IMR-90 (cell line): ENCODE measurements at regions not wholly inside any gene's neighbourhood (a gene's known extent, or its start where the extent isn't known, plus 50 kb on each side); places are given as distances from the start of the nearest gene placed in this dataset.

Source experiments
- ATAC-seq: fragments of 200-7000 bp; cut with Tn5 transposase; 2 replicates; pipeline ENCODE4 v1.9.1; 2020; ENCODE audit warnings: low read depth, mild to moderate bottlenecking, moderate library complexity
- BruUV-seq: library from RNA; stranded (reverse); fragments of 400-500 nt; replicated peaks from 2 replicates; lab custom pipeline; 2021; lab: Mats Ljungman, UMichigan
- CTCF ChIA-PET: fragments of 300-600 bp; formaldehyde crosslinking; extraction: SDS; loops from one replicate; lab custom pipeline; 2021; ENCODE audit warnings: antibody characterized with exemption; lab: Yijun Ruan, JAX
- POLR2A ChIA-PET: fragments of 300-600 bp; sonication (Branson Sonifier 250); formaldehyde crosslinking; loops from one replicate; lab custom pipeline; 2022; ENCODE audit warnings: antibody characterized with exemption; ENCODE audit not compliant: unreplicated experiment; lab: Charles Lee
- DNase-seq: peaks from one replicate; pipeline ENCODE4 v3.0.0; 2013
- H2AFZ ChIP-seq: replicated peaks from 2 replicates; pipeline ENCODE3; 2013; ENCODE audit warnings: low read length, mild to moderate bottlenecking; ENCODE audit not compliant: poor library complexity
- H2AK5ac ChIP-seq: 2 replicates; pipeline ENCODE4 v1.6.1; 2013; ENCODE audit warnings: low read depth, low read length, inconsistent platforms
- H2AK9ac ChIP-seq: replicated peaks from 2 replicates; pipeline ENCODE3; 2013; ENCODE audit warnings: mild to moderate bottlenecking, low read depth, low read length, moderate library complexity; ENCODE audit not compliant: poor library complexity
- H2BK120ac ChIP-seq: 2 replicates; pipeline ENCODE4 v1.6.1; 2013; ENCODE audit warnings: low read depth, low read length, inconsistent platforms
- H2BK15ac ChIP-seq: 3 replicates; pipeline ENCODE4 v1.6.1; 2013; ENCODE audit warnings: low read depth, low read length, inconsistent platforms
- H2BK20ac ChIP-seq: 2 replicates; pipeline ENCODE4 v1.6.1; 2013; ENCODE audit warnings: low read depth, mild to moderate bottlenecking, inconsistent platforms, low read length, moderate library complexity
- H2BK5ac ChIP-seq: 2 replicates; pipeline ENCODE4 v1.6.1; 2013; ENCODE audit warnings: mild to moderate bottlenecking, low read depth, low read length, inconsistent platforms; ENCODE audit not compliant: poor library complexity, severe bottlenecking
- H3K14ac ChIP-seq: replicated peaks from 2 replicates; pipeline ENCODE4 v1.6.1; 2013; ENCODE audit warnings: low read depth, low read length, inconsistent platforms
- H3K18ac ChIP-seq: 2 replicates; pipeline ENCODE4 v1.6.1; 2013; ENCODE audit warnings: low read depth, low read length, control low read depth
- H3K23ac ChIP-seq: 2 replicates; pipeline ENCODE4 v1.6.1; 2013; ENCODE audit warnings: low read depth, low read length, inconsistent platforms
- H3K27ac ChIP-seq: 2 replicates; pipeline ENCODE4 v1.5.1; 2013; ENCODE audit warnings: mild to moderate bottlenecking, control low read depth, low read length; ENCODE audit not compliant: insufficient read depth
- H3K27me3 ChIP-seq: 2 replicates; pipeline ENCODE4 v1.6.1; 2013; ENCODE audit warnings: low read length; ENCODE audit not compliant: control insufficient read depth, insufficient read depth
- H3K36me3 ChIP-seq: 2 replicates; pipeline ENCODE4 v1.6.1; 2013; ENCODE audit warnings: low read length, mixed read lengths; ENCODE audit not compliant: control insufficient read depth, insufficient read depth
- H3K4ac ChIP-seq: 2 replicates; pipeline ENCODE4 v1.6.1; 2013; ENCODE audit warnings: low read depth, low read length, inconsistent platforms
- H3K4me1 ChIP-seq: 2 replicates; pipeline ENCODE4 v1.6.1; 2013; ENCODE audit warnings: low read length, mixed read lengths; ENCODE audit not compliant: control insufficient read depth, insufficient read depth
- H3K4me2 ChIP-seq: 2 replicates; pipeline ENCODE4 v1.6.1; 2013; ENCODE audit warnings: low read depth, mild to moderate bottlenecking, control low read depth, low read length, moderate library complexity
- H3K4me3 ChIP-seq: 2 replicates; pipeline ENCODE4 v1.5.1; 2013; ENCODE audit warnings: low read depth, mild to moderate bottlenecking, control low read depth, low read length, moderate library complexity; ENCODE audit not compliant: insufficient read depth
- H3K56ac ChIP-seq: 2 replicates; pipeline ENCODE4 v1.6.1; 2013; ENCODE audit warnings: low read length, inconsistent platforms; ENCODE audit not compliant: insufficient read depth; ENCODE audit errors: extremely low read depth
- H3K79me1 ChIP-seq, 2 experiments: 2 replicates each; pipeline ENCODE4 v1.6.1; 2013; ENCODE audit warnings: low read length in 2 of 2, inconsistent platforms in 1 of 2, low read depth in 1 of 2
- H3K9ac ChIP-seq: 2 replicates; pipeline ENCODE4 v1.6.1; 2013; ENCODE audit warnings: low read depth, low read length, control low read depth
- H3K9me1 ChIP-seq: 2 replicates; pipeline ENCODE4 v1.6.1; 2013; ENCODE audit warnings: low read length, inconsistent platforms; ENCODE audit not compliant: insufficient read depth
- H3K9me3 ChIP-seq: 2 replicates; pipeline ENCODE4 v1.6.1; 2013; ENCODE audit warnings: low read length; ENCODE audit not compliant: control insufficient read depth, insufficient read depth
- H4K20me1 ChIP-seq: 2 replicates; pipeline ENCODE4 v1.6.1; 2013; ENCODE audit warnings: low read length, inconsistent platforms; ENCODE audit not compliant: insufficient read depth
- H4K5ac ChIP-seq: 2 replicates; pipeline ENCODE4 v1.6.1; 2013; ENCODE audit warnings: mild to moderate bottlenecking, low read depth, low read length, control low read depth
- H4K8ac ChIP-seq, 2 experiments: 2 replicates each; pipeline ENCODE4 v1.6.1; 2013; ENCODE audit warnings: low read depth in 2 of 2, low read length in 2 of 2, control low read depth in 1 of 2, inconsistent platforms in 1 of 2
- H4K91ac ChIP-seq: 2 replicates; pipeline ENCODE4 v1.6.1; 2013; ENCODE audit warnings: low read depth, low read length, inconsistent platforms; ENCODE audit not compliant: insufficient read depth
- CEBPB ChIP-seq: IDR thresholded peaks from 2 replicates; pipeline ENCODE4 v1.6.1; 2012; ENCODE audit warnings: low read depth, low read length, improper control_type of control experiment
- USF2 ChIP-seq: fragments of 150-350 bp; IDR thresholded peaks from 2 replicates; pipeline ENCODE4 v1.6.1; 2017; ENCODE audit warnings: mild to moderate bottlenecking, antibody characterized with exemption, low read length, low read depth
- dilution Hi-C: fragments of 300-500 bp; cut with HindIII; formaldehyde crosslinking; loops from one replicate; pipeline ENCODE4 v1.14.3; 2018; ENCODE audit warnings: low sequenced_read_pairs; ENCODE audit not compliant: unreplicated experiment
- in situ Hi-C: fragments of 300-500 bp; cut with MboI; formaldehyde crosslinking; loops from 3 replicates; pipeline ENCODE4 v1.14.3; 2019; ENCODE audit warnings: low sequenced_read_pairs, inconsistent platforms, mixed read lengths
- intact Hi-C: fragments of 100-400 bp; cut with micrococcal nuclease; formaldehyde crosslinking; loops from 2 replicates; pipeline ENCODE4 v1.10.0; 2022

GRCh38 chr1:218617986-218618385, 272.9 kb downstream of the TGFB2 start:
- Histone ChIP-seq H4K5ac (no peak overlapping the region), H3K9me3 (no peaks in the 10 kb centered on the region), H3K56ac (no peak overlapping the region), H2BK120ac (no peak overlapping the region), H2BK20ac (no peak overlapping the region), H2AK5ac (no peak overlapping the region), H3K23ac (no peak overlapping the region), H3K27ac (no peak overlapping the region), H3K4me1 (no peaks in the 10 kb centered on the region), H3K79me1 (no peaks in the 10 kb centered on the region), H4K91ac (no peak overlapping the region), H4K8ac (no peak overlapping the region), H2BK15ac (no peak overlapping the region), H3K36me3 (no peaks in the 10 kb centered on the region), H3K18ac (no peak overlapping the region), H3K9ac (no peak overlapping the region), H2AK9ac (no peak overlapping the region), H4K20me1 (no peaks in the 10 kb centered on the region), H3K9me1 (0 out of 2 replicates have a peak, but pooled peaks cover 3% of the 10 kb centered on the region), H3K4me3 (no peak overlapping the region), H2BK5ac (no peak overlapping the region), H3K27me3 (no peaks in the 10 kb centered on the region), H3K4me2 (no peak overlapping the region), H2AFZ (no peak overlapping the region), H3K14ac (no peak overlapping the region), H3K4ac (no peak overlapping the region)
- ChIA-PET CTCF (no interaction called here), POLR2A (no interaction called here)
- DNase-seq: peak; percentile 10
- TF ChIP-seq CEBPB (peak; percentile 73), USF2 (no peak)
- ATAC-seq: no peak
- in situ Hi-C loops: no loop called here
- BruUV-seq: no TSS peak
- intact Hi-C loops: no loop called here
- dilution Hi-C loops: no loop called here
